Esophagus squamous epithelium (tissue), 4 donors: ENCODE measurements at regions not wholly inside any gene's neighbourhood (a gene's known extent, or its start where the extent isn't known, plus 50 kb on each side); places are given as distances from the start of the nearest gene placed in this dataset.
"Not testable (repeated sequence)": the region's sequence is repeated elsewhere in the genome, so short reads cannot be mapped to it uniquely, and the experiment has no call there.

ENCODE experiments used
- POLR2A ChIP-seq, 4 donors: fragments of 450-650 bp; IDR thresholded peaks; one replicate each; pipeline ENCODE4 v1.6.1; 2017; ENCODE audit warnings: antibody characterized with exemption in 4 of 4, mild to moderate bottlenecking in 4 of 4, moderate library complexity in 3 of 4
- TF ChIP-seq, protein P1 (sequence below), 6 experiments: fragments of 450-650 bp in 4 of 6; fragments of 200-600 bp in 2 of 6; sonication (generic) in 2 of 6; IDR thresholded peaks; one replicate each; pipeline ENCODE4 v1.5.1; 2016 to 2019; ENCODE audit warnings: antibody characterized with exemption in 6 of 6, mild to moderate bottlenecking in 4 of 6, moderate library complexity in 4 of 6

DNA sequence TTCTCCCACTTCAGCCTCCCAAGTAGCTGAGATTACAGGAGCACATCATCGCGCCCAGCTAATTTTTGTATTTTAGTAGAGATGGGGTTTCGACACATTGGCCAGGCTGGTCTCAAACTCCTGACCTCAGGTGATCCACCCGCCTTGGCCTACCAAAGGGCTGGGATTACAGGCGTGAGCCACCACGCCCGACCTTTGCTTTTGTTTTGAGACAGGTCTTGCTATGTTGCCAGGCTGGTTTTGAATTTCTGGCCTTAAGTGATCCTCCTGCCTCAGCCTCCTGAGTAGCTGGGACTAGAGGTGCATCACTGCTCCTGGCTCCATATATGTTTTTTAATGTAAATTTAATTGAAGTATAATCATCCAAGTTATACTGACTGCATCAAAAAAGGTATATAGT lies 80.2 kb upstream of the NEK6 start:
- TF ChIP-seq, protein P1, sequence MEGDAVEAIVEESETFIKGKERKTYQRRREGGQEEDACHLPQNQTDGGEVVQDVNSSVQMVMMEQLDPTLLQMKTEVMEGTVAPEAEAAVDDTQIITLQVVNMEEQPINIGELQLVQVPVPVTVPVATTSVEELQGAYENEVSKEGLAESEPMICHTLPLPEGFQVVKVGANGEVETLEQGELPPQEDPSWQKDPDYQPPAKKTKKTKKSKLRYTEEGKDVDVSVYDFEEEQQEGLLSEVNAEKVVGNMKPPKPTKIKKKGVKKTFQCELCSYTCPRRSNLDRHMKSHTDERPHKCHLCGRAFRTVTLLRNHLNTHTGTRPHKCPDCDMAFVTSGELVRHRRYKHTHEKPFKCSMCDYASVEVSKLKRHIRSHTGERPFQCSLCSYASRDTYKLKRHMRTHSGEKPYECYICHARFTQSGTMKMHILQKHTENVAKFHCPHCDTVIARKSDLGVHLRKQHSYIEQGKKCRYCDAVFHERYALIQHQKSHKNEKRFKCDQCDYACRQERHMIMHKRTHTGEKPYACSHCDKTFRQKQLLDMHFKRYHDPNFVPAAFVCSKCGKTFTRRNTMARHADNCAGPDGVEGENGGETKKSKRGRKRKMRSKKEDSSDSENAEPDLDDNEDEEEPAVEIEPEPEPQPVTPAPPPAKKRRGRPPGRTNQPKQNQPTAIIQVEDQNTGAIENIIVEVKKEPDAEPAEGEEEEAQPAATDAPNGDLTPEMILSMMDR (IDR thresholded peaks at IDR 0.05) = not testable (repeated sequence)
- TF ChIP-seq POLR2A (IDR thresholded peaks at IDR 0.05) = not testable (repeated sequence)
